NCI-H146 treated with DMSO at 0.1 percent for 48 hours (cell line): ENCODE measurements at regions not wholly inside any gene's neighbourhood (a gene's known extent, or its start where the extent isn't known, plus 50 kb on each side); places are given as distances from the start of the nearest gene placed in this dataset.

ENCODE experiments used
- DNase-seq: peaks from one replicate; lab custom pipeline; 2025; ENCODE audit not compliant: unreplicated experiment; lab: John Stamatoyannopoulos, UW

DNA sequence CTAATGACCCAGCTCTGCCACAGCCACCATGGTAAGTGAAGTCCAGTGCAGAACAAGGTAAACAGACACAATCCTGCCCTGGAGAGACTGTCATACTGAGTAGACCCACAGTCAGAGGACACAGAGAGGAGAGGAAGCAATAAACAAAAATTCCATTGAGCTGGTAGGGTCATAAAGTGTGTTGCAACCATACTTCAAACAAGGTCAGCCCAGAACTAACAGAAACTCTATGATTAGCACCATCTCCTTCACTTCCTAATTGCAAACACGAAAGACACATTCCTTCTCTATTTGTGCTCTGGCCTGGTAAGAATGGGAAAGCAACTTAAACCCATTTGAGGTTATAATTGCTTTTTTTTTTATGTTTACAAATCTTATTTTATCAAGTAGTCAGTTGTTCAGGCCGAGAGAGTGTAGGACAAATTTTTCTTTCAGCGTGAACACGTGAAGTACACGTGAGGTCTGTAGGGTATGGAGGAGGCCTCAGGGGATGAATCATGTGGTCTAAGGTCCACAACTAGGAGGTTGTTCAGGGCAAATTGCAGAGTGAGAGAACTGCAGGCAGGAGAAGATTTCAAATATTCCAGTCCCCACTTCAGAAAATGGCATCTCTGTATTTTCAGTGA is 71.4 kb upstream of the GLS start:
- no peak for DNase-seq

- DNase-seq: no peak
Measured at GRCh38 chr2:190809876-190810525, 70.6 kb upstream of the GLS start.

- DNase-seq: no peak
Measured at GRCh38 chr2:190810981-190811587, 69.5 kb upstream of the GLS start.

- DNase-seq: no peak
Measured at GRCh38 chr2:190811811-190812210, 68.8 kb upstream of the GLS start.

DNA sequence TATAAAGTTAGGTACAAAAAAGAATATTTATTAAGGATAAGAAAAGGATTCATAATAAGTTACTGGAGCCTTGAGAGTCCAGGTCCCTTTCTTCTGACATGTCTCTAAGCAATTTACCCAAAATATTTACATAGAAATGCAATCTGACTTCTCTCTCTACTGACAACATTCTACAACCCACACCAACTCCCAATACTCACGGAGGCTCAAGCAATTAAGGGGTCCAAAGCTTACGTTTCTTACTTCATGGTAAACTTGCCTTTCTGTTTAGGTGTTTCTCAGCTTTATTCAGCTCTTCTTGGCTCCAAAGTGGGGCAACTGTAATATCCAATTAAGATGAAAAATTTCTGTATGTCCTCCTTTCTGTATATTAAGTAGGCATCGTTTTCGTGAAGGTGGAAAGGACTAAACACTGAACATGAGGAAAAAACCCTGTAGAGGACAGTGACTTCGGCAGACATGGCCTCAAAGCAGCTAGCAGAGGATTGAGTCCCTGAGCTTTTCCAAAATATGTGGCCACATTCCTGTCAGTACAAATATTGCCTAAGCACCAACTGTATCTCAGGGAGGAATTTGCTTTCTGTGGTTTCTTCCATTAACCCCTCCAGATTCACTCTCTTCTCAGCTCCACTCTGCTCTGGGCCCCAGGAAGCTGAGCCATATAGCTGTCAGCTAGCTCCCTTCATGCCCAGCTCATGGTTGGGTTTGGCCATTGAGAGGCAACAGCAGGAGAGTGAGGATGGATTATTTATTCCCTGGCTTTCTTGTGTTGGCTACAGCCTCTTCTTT is 67.9 kb upstream of the GLS start:
- DNase-seq: no peak

GRCh38 chr2:190815226-190815625 is 65.4 kb upstream of the GLS start:
- DNase-seq: no peak

DNA sequence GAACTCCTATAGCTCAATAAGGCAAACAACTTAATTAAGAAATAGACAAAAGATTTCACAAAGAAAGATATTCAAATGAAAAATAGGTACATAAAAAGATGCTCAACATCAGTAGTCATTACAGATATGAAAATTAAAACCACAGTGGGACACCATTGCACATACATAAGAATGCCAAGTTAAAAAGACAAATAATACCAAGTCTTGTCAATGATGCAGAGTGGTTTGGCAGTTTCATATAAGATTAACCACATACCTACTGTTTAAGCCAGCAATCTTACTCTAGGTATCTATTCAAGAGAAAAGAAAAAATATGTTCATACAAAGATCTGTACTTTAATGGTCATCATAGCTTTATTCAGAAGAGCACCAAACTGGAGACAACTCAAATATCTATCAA is 63.5 kb upstream of the GLS start:
- DNase-seq: no peak

- no peak for DNase-seq
Measured at GRCh38 chr2:190819840-190820301, 60.8 kb upstream of the GLS start.

- DNase-seq: no peak
Measured at GRCh38 chr2:190820416-190820815, 60.2 kb upstream of the GLS start.

- DNase-seq: no peak
Measured at GRCh38 chr2:190822043-190822442, 58.6 kb upstream of the GLS start.

DNA sequence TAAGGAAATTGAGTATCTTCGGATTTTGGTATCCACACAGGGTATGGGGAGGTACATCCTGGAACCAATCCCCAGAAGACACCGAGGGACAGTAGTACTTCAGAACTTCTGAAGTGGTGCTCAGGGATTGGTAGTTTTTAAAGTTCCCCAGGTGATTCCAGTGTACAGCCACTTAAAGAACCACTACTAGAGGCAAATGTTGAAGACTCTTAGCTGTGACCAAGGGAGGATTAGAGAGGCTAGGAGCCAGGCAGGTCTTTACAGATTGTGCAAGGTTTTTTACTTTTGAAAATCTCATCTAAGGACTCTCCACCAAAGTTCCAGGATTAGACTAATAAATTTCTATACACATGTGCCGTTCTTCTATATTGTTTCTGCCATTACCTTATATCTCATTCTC is 52.9 kb upstream of the GLS start:
- DNase-seq: no peak

DNA sequence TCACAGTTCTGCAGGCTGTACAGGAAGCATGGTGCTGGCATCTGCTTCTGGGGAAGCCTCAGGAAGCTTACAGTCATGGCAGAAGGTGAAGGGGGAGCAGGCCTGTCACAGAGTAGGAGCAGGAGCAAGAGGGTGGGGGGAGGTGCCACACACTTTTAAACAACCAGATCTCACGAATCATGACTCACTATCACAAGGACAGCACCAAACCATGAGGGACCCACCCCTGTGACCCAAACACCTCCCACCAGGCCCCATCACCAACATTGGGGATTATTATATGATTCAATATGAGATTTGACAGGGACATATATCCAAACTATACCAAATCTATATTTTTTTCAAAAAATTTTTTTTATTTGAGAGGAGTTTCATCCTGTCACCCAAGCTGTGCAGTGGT is 51.0 kb upstream of the GLS start:
- DNase-seq: no peak
